WTC11 (cell line): ENCODE measurements at regions not wholly inside any gene's neighbourhood (a gene's known extent, or its start where the extent isn't known, plus 50 kb on each side); places are given as distances from the start of the nearest gene placed in this dataset.

ENCODE experiments used
- ATAC-seq: fragments of 200-7000 bp; cut with Tn5 transposase; 2 replicates; pipeline ENCODE4 v1.10.0; 2021; ENCODE audit warnings: mild to moderate bottlenecking, moderate library complexity
- CTCF ChIA-PET: fragments of 300-600 bp; sonication (Branson Sonifier 250); formaldehyde crosslinking; loops from one replicate; lab custom pipeline; 2021; ENCODE audit warnings: antibody characterized with exemption; lab: Charles Lee
- POLR2A ChIA-PET: fragments of 350-600 bp; sonication (Branson Sonifier 250); formaldehyde crosslinking; loops from one replicate; lab custom pipeline; 2021; ENCODE audit warnings: antibody characterized with exemption; lab: Charles Lee
- DNase-seq: peaks from one replicate; pipeline ENCODE4 v3.0.0; 2021; ENCODE audit warnings: low spot score
- H3K27ac Mint-ChIP-seq: 2 replicates; pipeline ENCODE4 v1.8.0; 2021; ENCODE audit warnings: mixed read lengths
- H3K27me3 Mint-ChIP-seq: 2 replicates; pipeline ENCODE4 v1.8.0; 2021; ENCODE audit warnings: low read depth, mild to moderate bottlenecking, moderate library complexity, mixed read lengths
- H3K36me3 Mint-ChIP-seq: 2 replicates; pipeline ENCODE4 v1.8.0; 2021; ENCODE audit warnings: mixed read lengths
- H3K4me1 Mint-ChIP-seq: 2 replicates; pipeline ENCODE4 v1.8.0; 2022; ENCODE audit warnings: mixed read lengths
- H3K4me3 Mint-ChIP-seq: 2 replicates; pipeline ENCODE4 v1.8.0; 2021; ENCODE audit warnings: mild to moderate bottlenecking, moderate library complexity, mixed read lengths
- H3K9me3 Mint-ChIP-seq: 2 replicates; pipeline ENCODE4 v1.8.0; 2021; ENCODE audit warnings: mixed read lengths
- AFF4 ChIP-seq: sonication (generic); formaldehyde crosslinking; IDR thresholded peaks from 2 replicates; pipeline ENCODE4 v1.8.1; 2023; ENCODE audit warnings: mild to moderate bottlenecking, missing genetic modification reagents, borderline replicate concordance
- AR ChIP-seq: fragments of 250-450 bp; sonication (Bioruptor Pico); IDR thresholded peaks from 2 replicates; pipeline ENCODE4 v1.9.0; 2021; ENCODE audit warnings: mild to moderate bottlenecking
- CBFB ChIP-seq: sonication (generic); formaldehyde crosslinking; IDR thresholded peaks from 2 replicates; pipeline ENCODE4 v1.8.1; 2022; ENCODE audit warnings: mild to moderate bottlenecking, low read depth, missing genetic modification reagents
- FOXK1 ChIP-seq: sonication (generic); formaldehyde crosslinking; IDR thresholded peaks from 2 replicates; pipeline ENCODE4 v1.8.0; 2022; ENCODE audit warnings: mild to moderate bottlenecking, moderate library complexity, missing genetic modification reagents
- FOXP4 ChIP-seq: sonication (generic); formaldehyde crosslinking; IDR thresholded peaks from 2 replicates; pipeline ENCODE4 v1.8.0; 2022; ENCODE audit warnings: mild to moderate bottlenecking, missing genetic modification reagents
- KAT7 ChIP-seq: sonication (generic); formaldehyde crosslinking; IDR thresholded peaks from 2 replicates; pipeline ENCODE4 v1.8.1; 2023; ENCODE audit warnings: missing genetic modification reagents, mild to moderate bottlenecking, borderline replicate concordance
- NR2C2 ChIP-seq: sonication (generic); formaldehyde crosslinking; IDR thresholded peaks from 2 replicates; pipeline ENCODE4 v1.8.0; 2022; ENCODE audit warnings: mild to moderate bottlenecking, missing genetic modification reagents
- NR3C1 ChIP-seq: sonication (generic); formaldehyde crosslinking; conservative IDR thresholded peaks from 2 replicates; pipeline ENCODE4 v1.8.1; 2023; ENCODE audit warnings: low read depth, mild to moderate bottlenecking, missing genetic modification reagents
- OVOL2 ChIP-seq: fragments of 250-450 bp; sonication (Bioruptor Pico); IDR thresholded peaks from 2 replicates; pipeline ENCODE4 v1.9.0; 2021; ENCODE audit warnings: mild to moderate bottlenecking, borderline replicate concordance
- RELA ChIP-seq: sonication (generic); formaldehyde crosslinking; IDR thresholded peaks from 2 replicates; pipeline ENCODE4 v1.8.1; 2022; ENCODE audit warnings: missing genetic modification reagents, mild to moderate bottlenecking, borderline replicate concordance
- RORB ChIP-seq: fragments of 250-450 bp; sonication (Bioruptor Pico); IDR thresholded peaks from 2 replicates; pipeline ENCODE4 v1.9.0; 2021; ENCODE audit warnings: mild to moderate bottlenecking
- SMAD3 ChIP-seq: sonication (generic); formaldehyde crosslinking; IDR thresholded peaks from 2 replicates; pipeline ENCODE4 v1.8.0; 2022; ENCODE audit warnings: missing genetic modification reagents, mild to moderate bottlenecking, borderline replicate concordance
- ZMAT4 ChIP-seq: fragments of 250-450 bp; sonication (Bioruptor Pico); IDR thresholded peaks from 2 replicates; pipeline ENCODE4 v1.9.0; 2021; ENCODE audit warnings: mild to moderate bottlenecking
- TF ChIP-seq, protein P1 (sequence below): sonication (generic); formaldehyde crosslinking; IDR thresholded peaks from 2 replicates; pipeline ENCODE4 v1.8.0; 2023; ENCODE audit warnings: mild to moderate bottlenecking, missing genetic modification reagents
- TF ChIP-seq, protein P2 (sequence below): sonication (generic); formaldehyde crosslinking; IDR thresholded peaks from 2 replicates; pipeline ENCODE4 v1.8.1; 2022; ENCODE audit warnings: mild to moderate bottlenecking, missing genetic modification reagents, moderate library complexity, borderline replicate concordance

DNA sequence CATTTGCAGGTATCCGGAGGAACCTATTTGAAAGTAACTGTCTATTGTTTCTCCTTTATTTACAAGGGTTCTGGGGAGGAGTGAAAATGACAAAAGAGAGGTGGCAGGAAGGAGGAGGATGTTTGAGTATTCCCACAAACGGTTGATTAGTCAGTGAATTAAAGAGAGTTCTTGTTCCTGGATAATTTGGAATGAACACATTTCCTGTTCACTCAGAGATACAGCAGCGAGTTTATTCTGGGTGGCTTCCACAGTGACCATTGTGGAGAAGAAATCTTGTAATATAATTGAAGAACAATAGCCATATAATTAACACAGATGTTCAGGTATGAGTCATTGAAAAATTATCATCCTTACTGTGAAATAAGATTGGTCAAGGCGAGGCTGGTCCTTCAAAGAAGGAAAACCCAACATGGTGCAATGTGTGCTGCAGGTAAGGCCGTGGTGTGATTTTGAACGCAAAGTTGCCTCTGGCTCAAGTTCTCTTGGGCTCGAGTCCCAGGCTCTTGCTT is 77.3 kb downstream of the NFKBIZ start:
- POLR2A ChIA-PET: no interaction called here
- no peaks in the 10 kb centered on the region for H3K36me3 Mint-ChIP-seq
- ATAC-seq (no peak), DNase-seq (no peak)
- no peak overlapping the region; the same call in 1 of the 2 replicates for H3K27ac Mint-ChIP-seq
- peaks cover 4% of the 10 kb centered on the region for H3K9me3 Mint-ChIP-seq
- CTCF ChIA-PET: interaction anchor here (1.0 kb wide), 1 partner anchor 299 kb away, joined by 3 read pairs; no protein-coding TSS in a partner anchor
- no peaks in the 10 kb centered on the region; the same call in 1 of the 2 replicates for H3K27me3 Mint-ChIP-seq
- peaks cover 18% of the 10 kb centered on the region for H3K4me1 Mint-ChIP-seq
- TF ChIP-seq RORB (CRISPR knock-in tag) (no peak), OVOL2 (CRISPR knock-in tag) (no peak), RELA (CRISPR knock-in tag) (no peak), AFF4 (CRISPR knock-in tag) (no peak)
- TF ChIP-seq, protein P1, sequence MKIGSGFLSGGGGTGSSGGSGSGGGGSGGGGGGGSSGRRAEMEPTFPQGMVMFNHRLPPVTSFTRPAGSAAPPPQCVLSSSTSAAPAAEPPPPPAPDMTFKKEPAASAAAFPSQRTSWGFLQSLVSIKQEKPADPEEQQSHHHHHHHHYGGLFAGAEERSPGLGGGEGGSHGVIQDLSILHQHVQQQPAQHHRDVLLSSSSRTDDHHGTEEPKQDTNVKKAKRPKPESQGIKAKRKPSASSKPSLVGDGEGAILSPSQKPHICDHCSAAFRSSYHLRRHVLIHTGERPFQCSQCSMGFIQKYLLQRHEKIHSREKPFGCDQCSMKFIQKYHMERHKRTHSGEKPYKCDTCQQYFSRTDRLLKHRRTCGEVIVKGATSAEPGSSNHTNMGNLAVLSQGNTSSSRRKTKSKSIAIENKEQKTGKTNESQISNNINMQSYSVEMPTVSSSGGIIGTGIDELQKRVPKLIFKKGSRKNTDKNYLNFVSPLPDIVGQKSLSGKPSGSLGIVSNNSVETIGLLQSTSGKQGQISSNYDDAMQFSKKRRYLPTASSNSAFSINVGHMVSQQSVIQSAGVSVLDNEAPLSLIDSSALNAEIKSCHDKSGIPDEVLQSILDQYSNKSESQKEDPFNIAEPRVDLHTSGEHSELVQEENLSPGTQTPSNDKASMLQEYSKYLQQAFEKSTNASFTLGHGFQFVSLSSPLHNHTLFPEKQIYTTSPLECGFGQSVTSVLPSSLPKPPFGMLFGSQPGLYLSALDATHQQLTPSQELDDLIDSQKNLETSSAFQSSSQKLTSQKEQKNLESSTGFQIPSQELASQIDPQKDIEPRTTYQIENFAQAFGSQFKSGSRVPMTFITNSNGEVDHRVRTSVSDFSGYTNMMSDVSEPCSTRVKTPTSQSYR (CRISPR knock-in tag): no peak
- H3K4me3 Mint-ChIP-seq: no peak overlapping the region

- ATAC-seq (no peak), DNase-seq (no peak)
- ChIA-PET CTCF (no interaction called here), POLR2A (no interaction called here)
- H3K27me3 Mint-ChIP-seq: no peaks in the 10 kb centered on the region; the same call in 1 of the 2 replicates
- no peak overlapping the region for H3K27ac Mint-ChIP-seq
- H3K9me3 Mint-ChIP-seq: peaks cover 4% of the 10 kb centered on the region
- TF ChIP-seq CBFB (CRISPR knock-in tag): no peak
- no peak for TF ChIP-seq NR2C2 (CRISPR knock-in tag)
- TF ChIP-seq FOXK1: no peak
- TF ChIP-seq NR3C1 (CRISPR knock-in tag): no peak
- peaks cover 18% of the 10 kb centered on the region for H3K4me1 Mint-ChIP-seq
- no peak overlapping the region for H3K4me3 Mint-ChIP-seq
- no peaks in the 10 kb centered on the region for H3K36me3 Mint-ChIP-seq
These were observed 79.6 kb downstream of the NFKBIZ start for GRCh38 chr3:101928890-101929289.

GRCh38 chr3:101931081-101931480 is 81.8 kb downstream of the NFKBIZ start:
- Mint-ChIP-seq H3K36me3 (no peaks in the 10 kb centered on the region), H3K27me3 (no peaks in the 10 kb centered on the region), H3K27ac (no peak overlapping the region), H3K4me3 (no peak overlapping the region), H3K9me3 (no peaks in the 10 kb centered on the region), H3K4me1 (peaks cover 8% of the 10 kb centered on the region)
- DNase-seq: no peak
- ATAC-seq: no peak
- POLR2A ChIA-PET: no interaction called here
- CTCF ChIA-PET: no interaction called here
- TF ChIP-seq KAT7 (CRISPR knock-in tag): no peak
- TF ChIP-seq ZMAT4: no peak
- TF ChIP-seq, protein P1 (CRISPR knock-in tag): no peak
- no peak for TF ChIP-seq FOXK1
- TF ChIP-seq, protein P2, sequence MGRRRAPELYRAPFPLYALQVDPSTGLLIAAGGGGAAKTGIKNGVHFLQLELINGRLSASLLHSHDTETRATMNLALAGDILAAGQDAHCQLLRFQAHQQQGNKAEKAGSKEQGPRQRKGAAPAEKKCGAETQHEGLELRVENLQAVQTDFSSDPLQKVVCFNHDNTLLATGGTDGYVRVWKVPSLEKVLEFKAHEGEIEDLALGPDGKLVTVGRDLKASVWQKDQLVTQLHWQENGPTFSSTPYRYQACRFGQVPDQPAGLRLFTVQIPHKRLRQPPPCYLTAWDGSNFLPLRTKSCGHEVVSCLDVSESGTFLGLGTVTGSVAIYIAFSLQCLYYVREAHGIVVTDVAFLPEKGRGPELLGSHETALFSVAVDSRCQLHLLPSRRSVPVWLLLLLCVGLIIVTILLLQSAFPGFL (CRISPR knock-in tag): no peak
- TF ChIP-seq SMAD3 (CRISPR knock-in tag): no peak
- no peak for TF ChIP-seq AR (CRISPR knock-in tag)
- TF ChIP-seq FOXP4 (CRISPR knock-in tag): no peak
